Neural cell (in vitro differentiated cells): ENCODE measurements at regions not wholly inside any gene's neighbourhood (a gene's known extent, or its start where the extent isn't known, plus 50 kb on each side); places are given as distances from the start of the nearest gene placed in this dataset.
"Not testable (repeated sequence)": the region's sequence is repeated elsewhere in the genome, so short reads cannot be mapped to it uniquely, and the experiment has no call there.

Source experiments
- H2AFZ ChIP-seq: fragments of 200-600, 300-800 bp; sonication (generic), shearing (Covaris generic); 2 replicates; pipeline ENCODE4 v1.6.0; 2014; ENCODE audit warnings: low read depth, mild to moderate bottlenecking, antibody characterized with exemption, low read length, moderate library complexity
- H3F3A ChIP-seq: fragments of 200-600 bp; shearing (Covaris generic); 2 replicates; pipeline ENCODE4 v1.6.1; 2016; ENCODE audit warnings: mild to moderate bottlenecking, moderate library complexity, mixed read lengths, antibody characterized with exemption, low read length; ENCODE audit not compliant: insufficient read depth, poor library complexity, severe bottlenecking
- H3K27ac ChIP-seq: fragments of 200-600, 300-800 bp; sonication (generic), shearing (Covaris generic); 2 replicates; pipeline ENCODE4 v1.5.1; 2014; ENCODE audit warnings: mild to moderate bottlenecking, low read length, moderate library complexity
- H3K27me3 ChIP-seq: fragments of 300-800, 200-600 bp; sonication (generic), shearing (Covaris generic); 2 replicates; pipeline ENCODE4 v1.6.0; 2014; ENCODE audit warnings: mild to moderate bottlenecking, low read depth, low read length, moderate library complexity; ENCODE audit not compliant: insufficient read depth
- H3K36me3 ChIP-seq: fragments of 300-800, 200-600 bp; sonication (generic), shearing (Covaris generic); 2 replicates; pipeline ENCODE4 v1.5.1; 2014; ENCODE audit warnings: mild to moderate bottlenecking, antibody characterized with exemption, low read length, moderate library complexity; ENCODE audit not compliant: insufficient read depth
- H3K4me2 ChIP-seq: fragments of 300-800, 200-600 bp; sonication (generic), shearing (Covaris generic); 2 replicates; pipeline ENCODE4 v1.6.0; 2014; ENCODE audit warnings: mild to moderate bottlenecking, low read length
- H3K4me3 ChIP-seq: fragments of 300-800, 200-600 bp; sonication (generic), shearing (Covaris generic); 2 replicates; pipeline ENCODE4 v1.5.1; 2014; ENCODE audit warnings: mild to moderate bottlenecking, low read length, moderate library complexity
- H3K79me2 ChIP-seq: fragments of 200-600 bp; shearing (Covaris generic); replicated peaks from 2 replicates; pipeline ENCODE4 v1.6.0; 2014; ENCODE audit warnings: mild to moderate bottlenecking, low read length, moderate library complexity; ENCODE audit not compliant: insufficient read depth
- H3K9ac ChIP-seq: fragments of 300-800, 200-600 bp; sonication (generic), shearing (Covaris generic); 2 replicates; pipeline ENCODE4 v1.6.1; 2016; ENCODE audit warnings: mild to moderate bottlenecking, low read length, mixed read lengths
- H3K9me2 ChIP-seq: fragments of 200-600 bp; shearing (Covaris generic); 2 replicates; pipeline ENCODE4 v1.6.1; 2016; ENCODE audit warnings: mild to moderate bottlenecking, low read length, mixed read lengths; ENCODE audit not compliant: insufficient read depth
- H3K9me3 ChIP-seq: fragments of 200-600, 300-800 bp; sonication (generic), shearing (Covaris generic); 2 replicates; pipeline ENCODE4 v1.6.1; 2016; ENCODE audit warnings: mild to moderate bottlenecking, mixed run types, low read length, moderate library complexity, mixed read lengths
- H4K20me1 ChIP-seq: fragments of 200-600 bp; shearing (Covaris generic); 2 replicates; pipeline ENCODE4 v1.6.1; 2016; ENCODE audit warnings: mild to moderate bottlenecking, mixed run types; ENCODE audit not compliant: insufficient read depth
- CTCF ChIP-seq: fragments of 450-650 bp; IDR thresholded peaks from 2 replicates; pipeline ENCODE4 v1.5.1; 2014; ENCODE audit warnings: antibody characterized with exemption, mild to moderate bottlenecking, moderate library complexity; ENCODE audit not compliant: poor library complexity, severe bottlenecking
- EP300 ChIP-seq: fragments of 450-650 bp; conservative IDR thresholded peaks from 2 replicates; pipeline ENCODE4 v1.6.1; 2014; ENCODE audit warnings: antibody characterized with exemption, mild to moderate bottlenecking, moderate library complexity; ENCODE audit not compliant: poor library complexity, severe bottlenecking
- EZH2 ChIP-seq: fragments of 200-600, 300-800 bp; shearing (Covaris generic), sonication (generic); IDR thresholded peaks from 2 replicates; pipeline ENCODE4 v1.6.1; 2014; ENCODE audit warnings: antibody characterized with exemption, low read length, borderline replicate concordance, mild to moderate bottlenecking; ENCODE audit not compliant: insufficient read depth, poor library complexity, severe bottlenecking
- MXI1 ChIP-seq: fragments of 450-650 bp; conservative IDR thresholded peaks from 2 replicates; pipeline ENCODE4 v1.6.1; 2014; ENCODE audit warnings: antibody characterized with exemption, mild to moderate bottlenecking; ENCODE audit not compliant: poor library complexity, severe bottlenecking
- POLR2AphosphoS5 ChIP-seq: IDR thresholded peaks from 2 replicates; pipeline ENCODE4 v1.6.1; 2012
- RAD21 ChIP-seq: fragments of 450-650 bp; conservative IDR thresholded peaks from 2 replicates; pipeline ENCODE4 v1.6.1; 2014; ENCODE audit warnings: antibody characterized with exemption, mild to moderate bottlenecking, moderate library complexity
- REST ChIP-seq: IDR thresholded peaks from 2 replicates; pipeline ENCODE4 v1.6.1; 2012; ENCODE audit warnings: borderline replicate concordance
- SMC3 ChIP-seq: fragments of 450-650 bp; conservative IDR thresholded peaks from 2 replicates; pipeline ENCODE4 v1.6.1; 2014; ENCODE audit warnings: antibody characterized with exemption, mild to moderate bottlenecking, moderate library complexity; ENCODE audit not compliant: poor library complexity
- TAF1 ChIP-seq: IDR thresholded peaks from 2 replicates; pipeline ENCODE4 v1.6.1; 2012; ENCODE audit warnings: low read depth

DNA sequence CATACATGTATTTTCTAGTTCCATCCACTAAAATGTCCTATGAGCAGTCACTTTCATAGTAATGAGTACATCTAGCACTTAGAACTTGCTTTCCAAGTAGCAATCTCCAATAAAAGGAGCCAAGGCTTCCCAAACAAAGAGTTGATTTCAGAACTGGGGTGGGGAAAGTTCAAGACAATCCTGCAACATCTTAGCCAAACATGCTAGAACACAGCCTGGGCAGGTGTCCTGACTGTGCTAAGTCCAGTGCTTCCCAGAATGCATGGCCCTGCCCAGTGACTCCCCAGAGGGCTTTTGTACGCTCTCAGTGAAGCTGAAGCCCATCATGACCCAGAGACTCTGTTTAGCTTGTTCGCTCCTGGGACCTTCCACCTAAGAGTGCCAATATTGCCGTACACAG is 106.7 kb upstream of the UBAC2 start:
- H3K4me2 ChIP-seq, result no peak overlapping the region
- TF ChIP-seq POLR2AphosphoS5, result no peak
- no peak for TF ChIP-seq RAD21
- no peak for TF ChIP-seq REST
- TF ChIP-seq TAF1, result no peak
- TF ChIP-seq CTCF, result no peak
- no peak for TF ChIP-seq MXI1
- TF ChIP-seq EZH2, result no peak
- no peak for TF ChIP-seq EP300
- TF ChIP-seq SMC3, result no peak

GRCh38 chr13:99101831-99102230 is 98.8 kb upstream of the UBAC2 start:
- not testable (repeated sequence) for H3K9me2 ChIP-seq, H3K27me3 ChIP-seq, H3K9ac ChIP-seq, H3K79me2 ChIP-seq, H3K4me3 ChIP-seq, H4K20me1 ChIP-seq, H3K9me3 ChIP-seq, H3K36me3 ChIP-seq, H3K4me2 ChIP-seq, H2AFZ ChIP-seq, H3K27ac ChIP-seq, H3F3A ChIP-seq

More for the DNA sequence above, 106.7 kb upstream of the UBAC2 start:
- Histone ChIP-seq H3K9ac (no peak overlapping the region), H2AFZ (no peak overlapping the region), H3K27ac (no peak overlapping the region), H3K79me2 (no peaks in the 10 kb centered on the region), H3K9me3 (no peaks in the 10 kb centered on the region), H3F3A (no peaks in the 10 kb centered on the region), H3K4me3 (no peak overlapping the region), H3K27me3 (peaks cover 2% of the 10 kb centered on the region), H4K20me1 (no peaks in the 10 kb centered on the region), H3K36me3 (no peaks in the 10 kb centered on the region), H3K9me2 (no peaks in the 10 kb centered on the region)

DNA sequence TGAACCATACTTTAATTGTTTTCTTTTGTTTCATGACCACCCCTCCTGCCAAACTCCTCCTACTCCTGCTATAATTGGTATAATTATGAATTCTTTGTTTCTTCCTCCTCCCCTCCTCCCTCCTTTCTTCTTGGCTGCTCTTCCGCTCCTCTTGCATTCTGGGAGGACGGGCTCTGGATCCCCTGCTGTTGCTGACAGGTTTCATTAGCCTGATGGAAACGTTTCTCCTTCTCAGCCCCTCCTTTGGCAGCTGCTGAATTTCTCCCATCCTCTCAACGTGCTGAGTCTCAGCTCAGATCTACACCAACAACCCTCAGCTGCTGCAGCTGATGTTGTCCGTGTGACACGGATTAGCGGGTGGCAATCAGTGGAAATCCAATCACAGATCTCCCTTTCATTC is 97.1 kb upstream of the UBAC2 start:
- no peaks in the 10 kb centered on the region for H3K9me2 ChIP-seq
- peaks cover 3% of the 10 kb centered on the region for H3F3A ChIP-seq
- peak overlapping the region; percentile 33 for H3K9ac ChIP-seq
- peak overlapping the region; percentile 44 for H3K4me3 ChIP-seq
- H3K4me2 ChIP-seq, result peak overlapping the region; percentile 30
- no peaks in the 10 kb centered on the region for H3K9me3 ChIP-seq
- H3K27me3 ChIP-seq, result no peaks in the 10 kb centered on the region
- no peaks in the 10 kb centered on the region for H4K20me1 ChIP-seq
- H3K36me3 ChIP-seq, result no peaks in the 10 kb centered on the region
- H2AFZ ChIP-seq, result peak overlapping the region; percentile 42
- no peaks in the 10 kb centered on the region for H3K79me2 ChIP-seq
- TF ChIP-seq REST (peak; percentile 67), SMC3 (peak; percentile 27), CTCF (no peak), POLR2AphosphoS5 (peak; percentile 64), EP300 (peak; percentile 79), EZH2 (no peak), MXI1 (no peak), RAD21 (peak; percentile 33), TAF1 (no peak)
- peak overlapping the region; percentile 79 for H3K27ac ChIP-seq
